Midbrain (tissue), 1 donor: ENCODE measurements at regions not wholly inside any gene's neighbourhood (a gene's known extent, or its start where the extent isn't known, plus 50 kb on each side); places are given as distances from the start of the nearest gene placed in this dataset.
"Not testable (repeated sequence)": the region's sequence is repeated elsewhere in the genome, so short reads cannot be mapped to it uniquely, and the experiment has no call there.

Experiments
- DNase-seq: peaks from one replicate; lab custom pipeline; 2025; lab: John Stamatoyannopoulos, UW

- DNase-seq: no peak
Observed at GRCh38 chr10:125451319-125451718, 231.6 kb downstream of the TEX36 start.

- no peak for DNase-seq
Observed at GRCh38 chr10:125450218-125450617, 232.7 kb downstream of the TEX36 start.

GRCh38 chr10:125449571-125449970 is 233.4 kb downstream of the TEX36 start:
- DNase-seq: no peak

GRCh38 chr10:125448596-125448995 is 234.4 kb downstream of the TEX36 start:
- DNase-seq: no peak

- DNase-seq: no peak
Observed at GRCh38 chr10:125444790-125445189, 238.2 kb downstream of the TEX36 start.

- no peak for DNase-seq
Observed at GRCh38 chr10:125442856-125443540, 240.0 kb downstream of the TEX36 start.

GRCh38 chr10:125441151-125441550 is 241.8 kb downstream of the TEX36 start:
- DNase-seq: no peak

GRCh38 chr10:125431149-125431548 is 251.8 kb downstream of the TEX36 start:
- no peak for DNase-seq

GRCh38 chr10:125428054-125428453 is 254.9 kb downstream of the TEX36 start:
- DNase-seq: no peak

GRCh38 chr10:125424191-125424847 is 258.6 kb downstream of the TEX36 start:
- DNase-seq: no peak

GRCh38 chr10:125423569-125423968 is 259.4 kb downstream of the TEX36 start:
- DNase-seq: no peak

GRCh38 chr10:125419831-125420230 is 259.5 kb upstream of the CTBP2 start:
- no peak for DNase-seq

GRCh38 chr10:125419146-125419545 is 258.8 kb upstream of the CTBP2 start:
- no peak for DNase-seq

GRCh38 chr10:125417605-125418004 is 257.2 kb upstream of the CTBP2 start:
- no peak for DNase-seq

GRCh38 chr10:125415964-125416363 is 255.6 kb upstream of the CTBP2 start:
- no peak for DNase-seq

GRCh38 chr10:125415006-125415633 is 254.8 kb upstream of the CTBP2 start:
- DNase-seq: no peak

GRCh38 chr10:125411724-125412123 is 251.4 kb upstream of the CTBP2 start:
- no peak for DNase-seq

- DNase-seq: no peak
Observed at GRCh38 chr10:125409756-125410155, 249.4 kb upstream of the CTBP2 start.

- no peak for DNase-seq
Observed at GRCh38 chr10:125407557-125407956, 247.2 kb upstream of the CTBP2 start.

GRCh38 chr10:125407000-125407502 is 246.7 kb upstream of the CTBP2 start:
- DNase-seq: no peak

GRCh38 chr10:125404902-125405301 is 244.5 kb upstream of the CTBP2 start:
- not testable (repeated sequence) for DNase-seq

GRCh38 chr10:125401462-125401861 is 241.1 kb upstream of the CTBP2 start:
- DNase-seq: no peak

- DNase-seq: no peak
Observed at GRCh38 chr10:125399289-125399688, 238.9 kb upstream of the CTBP2 start.
